ENCODE measurements at regions not wholly inside any gene's neighbourhood (a gene's known extent, or its start where the extent isn't known, plus 50 kb on each side); places are given as distances from the start of the nearest gene placed in this dataset.

- TF ChIP-seq NFIC (IDR thresholded peaks at IDR 0.05; ENCODE audit: borderline replicate concordance) (no peak), CHD2 (IDR thresholded peaks at IDR 0.05; ENCODE audit: low read length, partially characterized antibody) (no peak)
Observed at GRCh38 chr6:103879800-103880199, 979.9 kb downstream of the HACE1 start (continued).

- no peaks in the 10 kb centered on the region for H4K20me1 ChIP-seq (ENCODE audit: insufficient read depth)
- H2AFZ ChIP-seq (ENCODE audit: low read depth) = no peak overlapping the region
- H3K4me2 ChIP-seq = no peak overlapping the region
- no peaks in the 10 kb centered on the region for H3K27me3 ChIP-seq (ENCODE audit: insufficient read depth)
- no peaks in the 10 kb centered on the region for H3K9me2 ChIP-seq
- H3F3A ChIP-seq (replicated peaks; ENCODE audit: insufficient read depth) = no peaks in the 10 kb centered on the region
- ChIA-PET POLR2A (no interaction called here), CTCF (interaction anchor here (0.7 kb wide), 1 partner anchor 1202 kb away, joined by 3 read pairs; no protein-coding TSS in a partner anchor)
- H3K27ac ChIP-seq (ENCODE audit: low read depth in 2 of 2, low read length in 1 of 2) = no peak overlapping the region
- 57% methylated on average over 3 of the region's 3 CpGs for WGBS (ENCODE audit: low lambda C conversion rate)
- TF ChIP-seq CHD2 (IDR thresholded peaks at IDR 0.05; ENCODE audit: low read length, partially characterized antibody) (no peak), TAF1 (IDR thresholded peaks at IDR 0.05; ENCODE audit: borderline replicate concordance, low read depth, low read length) (no peak), GABPA (IDR thresholded peaks at IDR 0.05; ENCODE audit: low read depth) (no peak), FOXJ3 (CRISPR knock-in tag; IDR thresholded peaks at IDR 0.05) (no peak), RFX5 (IDR thresholded peaks at IDR 0.05; ENCODE audit: low read length) (no peak), ZBTB33 (IDR thresholded peaks at IDR 0.05; ENCODE audit: borderline replicate concordance, low read depth) (no peak), PBX3 (IDR thresholded peaks at IDR 0.05) (no peak), MAX (IDR thresholded peaks at IDR 0.05; ENCODE audit: low read depth) (no peak), MEF2A (IDR thresholded peaks at IDR 0.05; ENCODE audit: borderline replicate concordance, low read depth) (no peak), JUND (IDR thresholded peaks at IDR 0.05) (no peak), RXRA (IDR thresholded peaks at IDR 0.05; ENCODE audit: borderline replicate concordance, low read depth) (no peak), NFIC (IDR thresholded peaks at IDR 0.05; ENCODE audit: borderline replicate concordance) (no peak), YY1 (IDR thresholded peaks at IDR 0.05; ENCODE audit: low read depth) (no peak), REST (IDR thresholded peaks at IDR 0.05; ENCODE audit: low read depth, low read length) (no peak), TEAD4 (IDR thresholded peaks at IDR 0.05; ENCODE audit: borderline replicate concordance, insufficient read depth) (no peak), FOSL2 (IDR thresholded peaks at IDR 0.05; ENCODE audit: borderline replicate concordance, low read depth) (no peak), USF2 (IDR thresholded peaks at IDR 0.05; ENCODE audit: borderline replicate concordance, low read depth, low read length) (no peak), EZH2phosphoT487 (IDR thresholded peaks at IDR 0.05; ENCODE audit: borderline replicate concordance, low read depth) (no peak), EP300 (IDR thresholded peaks at IDR 0.05; ENCODE audit: borderline replicate concordance in 1 of 2, low read depth in 1 of 2, low read length in 1 of 2) (no peak)
- H3K4me1 ChIP-seq (ENCODE audit: control insufficient read depth in 1 of 2, insufficient read depth in 2 of 2, low read depth in 1 of 2, low read length in 1 of 2) = peaks cover 0 to 13% of the 10 kb centered on the region in 2 experiments; a peak in 2 of 4 replicates
- H3K36me3 ChIP-seq (replicated peaks in 1 of 2; ENCODE audit: control insufficient read depth in 1 of 2, insufficient read depth in 2 of 2, low read length in 1 of 2) = no peaks in the 10 kb centered on the region
- no peaks in the 10 kb centered on the region for H3K79me2 ChIP-seq (ENCODE audit: insufficient read depth)
- no peak for DNase-seq
- no peak overlapping the region for H3K9ac ChIP-seq
- no peak overlapping the region for H3K4me3 ChIP-seq (ENCODE audit: low read depth in 2 of 2, low read length in 1 of 2)
- no peaks in the 10 kb centered on the region for H3K9me3 ChIP-seq
Observed at GRCh38 chr6:103875221-103875620, 984.5 kb downstream of the HACE1 start.
